Ovary (tissue), 7 donors: ENCODE measurements at regions not wholly inside any gene's neighbourhood (a gene's known extent, or its start where the extent isn't known, plus 50 kb on each side); places are given as distances from the start of the nearest gene placed in this dataset.

Source experiments
- DNase-seq, 5 donors: peaks; one replicate each; pipeline ENCODE4 v3.0.0-alpha.2; 2019 to 2020
- H3K27ac ChIP-seq, 2 donors: fragments of 200-600 bp; one replicate each; pipeline versions ENCODE4 v1.5.1 to v1.8.0; 2019 to 2022
- H3K27me3 ChIP-seq: fragments of 200-600 bp; one replicate; pipeline ENCODE4 v1.8.0; 2022
- H3K36me3 ChIP-seq: fragments of 200-600 bp; sonication (generic); one replicate; pipeline ENCODE4 v1.5.1; 2019
- H3K4me1 ChIP-seq: one replicate; pipeline ENCODE4 v1.8.1; 2013; ENCODE audit warnings: mild to moderate bottlenecking, moderate library complexity; ENCODE audit not compliant: insufficient read depth
- H3K4me3 ChIP-seq: fragments of 200-600 bp; sonication (generic); one replicate; pipeline ENCODE4 v1.5.1; 2017
- H3K9me3 ChIP-seq, 2 donors: fragments of 200-600 bp in 1 of 2; sonication (generic) in 1 of 2; one replicate each; pipeline versions ENCODE4 v1.5.1 to v1.8.1; 2013 to 2019; ENCODE audit warnings: mild to moderate bottlenecking in 1 of 2, moderate library complexity in 1 of 2
- EP300 ChIP-seq: sonication (generic); formaldehyde crosslinking; IDR thresholded peaks from one replicate; pipeline ENCODE4 v1.6.1; 2017; ENCODE audit warnings: antibody characterized with exemption
- POLR2A ChIP-seq: fragments of 450-650 bp; IDR thresholded peaks from one replicate; pipeline ENCODE4 v1.6.1; 2017; ENCODE audit warnings: antibody characterized with exemption, mild to moderate bottlenecking, moderate library complexity
- WGBS, 3 donors: extraction: QIAGEN DNeasy Blood & Tissue Kit in 1 of 3; methylation state at CpG; one replicate each; pipeline versions ENCODE4 v1.1.5 to v1.1.7; 2013 to 2017; 5-methylcytosine and 5-hydroxymethylcytosine counted together
- intact Hi-C, 4 donors: fragments of 100-400 bp; cut with DNase I; formaldehyde crosslinking; loops; one replicate each; pipeline versions ENCODE4 v1.11.0 to v1.15.1; 2022 to 2023
- TF ChIP-seq, protein P1 (sequence below), 3 donors: fragments of 450-650 bp in 2 of 3; fragments of 200-600 bp in 1 of 3; IDR thresholded peaks; one replicate each; pipeline versions ENCODE4 v1.5.1 to v1.8.0; 2016 to 2022; ENCODE audit warnings: antibody characterized with exemption in 3 of 3, mild to moderate bottlenecking in 1 of 3
- donor health status: DM: no; HTN: no; CAD: no; lungs with moderate emphysema.
- donor health status: DM: no; HTN: no; CAD: no.
- donor health status: Bipolar disorder and iron deficiency.
- donor health status: DM: no; HTN: no; CAD: no.
- donor health status: DM: yes; HTN: yes; CAD: no.

DNA sequence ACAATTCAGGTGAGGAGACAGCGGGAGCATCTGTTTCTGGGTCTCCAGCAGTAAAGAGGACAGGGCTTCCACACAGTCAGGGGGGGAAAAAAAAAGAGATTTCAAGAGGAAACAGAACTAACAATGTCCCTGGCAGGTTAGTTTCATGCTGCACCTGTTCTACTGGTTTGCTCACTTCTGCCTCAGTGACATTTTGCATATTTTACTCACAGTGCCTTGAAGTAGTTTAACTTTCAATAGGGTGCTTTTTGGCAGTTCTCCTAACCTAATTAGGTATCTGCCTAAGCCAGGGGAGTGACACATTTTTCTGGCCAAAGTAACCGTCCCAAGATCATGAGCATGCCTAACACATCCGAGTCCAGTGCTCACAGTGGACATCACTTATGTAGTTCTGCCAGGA, 109.0 kb upstream of the ALK start:
- Histone ChIP-seq H3K27ac (no peak overlapping the region), H3K4me1 (no peaks in the 10 kb centered on the region), H3K4me3 (no peak overlapping the region), H3K9me3 (no peaks in the 10 kb centered on the region), H3K36me3 (no peaks in the 10 kb centered on the region), H3K27me3 (no peaks in the 10 kb centered on the region)
- no peak for TF ChIP-seq POLR2A
- TF ChIP-seq, protein P1, sequence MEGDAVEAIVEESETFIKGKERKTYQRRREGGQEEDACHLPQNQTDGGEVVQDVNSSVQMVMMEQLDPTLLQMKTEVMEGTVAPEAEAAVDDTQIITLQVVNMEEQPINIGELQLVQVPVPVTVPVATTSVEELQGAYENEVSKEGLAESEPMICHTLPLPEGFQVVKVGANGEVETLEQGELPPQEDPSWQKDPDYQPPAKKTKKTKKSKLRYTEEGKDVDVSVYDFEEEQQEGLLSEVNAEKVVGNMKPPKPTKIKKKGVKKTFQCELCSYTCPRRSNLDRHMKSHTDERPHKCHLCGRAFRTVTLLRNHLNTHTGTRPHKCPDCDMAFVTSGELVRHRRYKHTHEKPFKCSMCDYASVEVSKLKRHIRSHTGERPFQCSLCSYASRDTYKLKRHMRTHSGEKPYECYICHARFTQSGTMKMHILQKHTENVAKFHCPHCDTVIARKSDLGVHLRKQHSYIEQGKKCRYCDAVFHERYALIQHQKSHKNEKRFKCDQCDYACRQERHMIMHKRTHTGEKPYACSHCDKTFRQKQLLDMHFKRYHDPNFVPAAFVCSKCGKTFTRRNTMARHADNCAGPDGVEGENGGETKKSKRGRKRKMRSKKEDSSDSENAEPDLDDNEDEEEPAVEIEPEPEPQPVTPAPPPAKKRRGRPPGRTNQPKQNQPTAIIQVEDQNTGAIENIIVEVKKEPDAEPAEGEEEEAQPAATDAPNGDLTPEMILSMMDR (IDR thresholded peaks at IDR 0.05), result no peak
- TF ChIP-seq EP300, result no peak
- intact Hi-C loops, result no loop called here
- WGBS, 3 donors, result 61 to 66% (median 62%) methylated on average over 3 of the region's 3 CpGs
- no peak for DNase-seq

DNA sequence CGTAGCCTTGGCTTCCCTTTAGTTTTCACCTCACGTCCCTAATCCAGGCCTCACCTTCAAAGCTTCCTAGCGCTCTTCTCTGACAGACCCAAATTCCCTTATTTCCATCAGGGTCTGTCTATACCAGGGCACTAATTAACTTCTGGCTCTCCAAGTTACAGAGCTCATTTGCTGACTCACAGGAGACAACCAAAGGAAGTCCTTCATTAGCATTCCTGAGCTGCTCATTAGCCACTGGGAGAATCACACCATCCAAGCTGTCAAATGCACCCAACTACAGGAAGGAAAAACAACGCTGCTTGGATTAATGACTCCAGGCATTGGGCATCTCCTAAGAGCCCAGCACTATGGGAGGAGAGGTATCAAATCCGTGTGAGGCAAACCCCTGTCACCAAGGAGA, 109.8 kb upstream of the ALK start:
- H3K4me3 ChIP-seq, result no peak overlapping the region
- intact Hi-C loops, result no loop called here
- H3K27me3 ChIP-seq, result no peaks in the 10 kb centered on the region
- no peak for DNase-seq
- no peaks in the 10 kb centered on the region for H3K36me3 ChIP-seq
- TF ChIP-seq POLR2A, result no peak
- no peak for TF ChIP-seq EP300
- TF ChIP-seq, protein P1 (IDR thresholded peaks at IDR 0.05), result no peak
- H3K4me1 ChIP-seq, result no peaks in the 10 kb centered on the region
- H3K9me3 ChIP-seq, result no peaks in the 10 kb centered on the region
- 23 to 36% (median 31%) methylated on average over 5 of the region's 5 CpGs for WGBS, 3 donors
- no peak overlapping the region for H3K27ac ChIP-seq

DNA sequence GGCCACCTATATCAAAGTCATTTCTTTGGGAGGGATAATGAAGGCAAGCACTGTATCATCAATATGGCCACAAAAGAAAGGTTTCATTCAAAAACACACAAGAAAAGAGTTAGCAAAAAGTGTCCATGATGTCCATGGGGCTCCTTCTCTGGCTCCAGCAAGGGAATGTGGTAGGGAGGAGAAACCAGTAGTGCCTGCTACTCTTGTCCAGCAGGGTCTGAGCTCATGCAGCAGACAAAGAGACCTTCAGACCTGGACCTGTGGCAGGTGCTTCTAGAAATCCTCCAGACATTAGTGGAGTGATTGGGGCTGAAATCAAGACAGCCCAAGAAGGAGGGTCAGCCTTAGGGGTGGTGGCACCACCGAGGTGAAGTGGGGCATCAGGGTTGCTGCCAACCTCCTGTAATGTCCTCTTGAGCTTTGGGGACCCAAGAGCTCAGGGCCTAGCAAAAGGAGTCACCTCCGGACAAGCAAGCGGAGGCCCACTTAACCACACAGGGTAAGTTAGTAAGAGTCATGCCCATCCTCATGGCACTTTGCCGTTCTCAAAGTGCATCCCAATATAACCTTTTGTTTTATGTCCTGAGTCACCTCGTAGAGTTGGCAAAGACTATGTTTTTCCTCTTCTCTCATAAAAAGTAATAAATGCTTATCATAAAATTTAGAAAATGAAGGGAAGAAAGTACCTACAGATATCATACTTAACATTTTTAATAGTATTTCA, 112.6 kb upstream of the YPEL5 start:
- Histone ChIP-seq H3K36me3 (no peaks in the 10 kb centered on the region), H3K4me3 (no peak overlapping the region), H3K27me3 (no peaks in the 10 kb centered on the region), H3K9me3 (no peaks in the 10 kb centered on the region), H3K27ac (no peak overlapping the region), H3K4me1 (no peaks in the 10 kb centered on the region)
- TF ChIP-seq, protein P1 (IDR thresholded peaks at IDR 0.05), result no peak
- TF ChIP-seq POLR2A, result no peak
- TF ChIP-seq EP300, result no peak
- 86 to 91% (median 86%) methylated on average over 5 of the region's 5 CpGs for WGBS, 3 donors
- intact Hi-C loops, result no loop called here
- no peak for DNase-seq

DNA sequence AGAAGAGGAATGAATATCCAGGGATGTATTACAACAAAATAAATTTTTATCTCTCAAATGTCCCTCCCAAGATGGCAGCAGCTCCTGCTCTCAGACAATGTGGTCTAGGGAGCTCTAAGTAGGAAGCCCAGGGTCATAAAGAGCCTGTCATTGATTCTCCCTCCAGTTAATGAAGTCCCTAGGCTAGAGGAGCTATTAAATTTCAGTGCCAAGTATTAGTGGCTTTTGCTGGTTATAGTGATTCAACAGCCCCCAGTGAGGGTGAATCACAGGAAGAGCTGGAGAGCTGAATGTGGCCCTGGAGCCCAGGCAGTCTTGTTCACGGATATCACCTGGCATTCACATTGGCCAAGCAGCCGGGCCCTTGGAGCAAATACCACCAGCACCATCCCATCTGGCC, 109.8 kb upstream of the YPEL5 start:
- intact Hi-C loops, result no loop called here
- no peak for TF ChIP-seq EP300
- TF ChIP-seq, protein P1 (IDR thresholded peaks at IDR 0.05), result no peak
- TF ChIP-seq POLR2A, result no peak
- H3K27me3 ChIP-seq, result no peaks in the 10 kb centered on the region
- no peak overlapping the region for H3K27ac ChIP-seq
- DNase-seq, result no peak
- no peak overlapping the region for H3K4me3 ChIP-seq
- 86 to 88% (median 88%) methylated on average over 2 of the region's 2 CpGs for WGBS, 3 donors
- H3K9me3 ChIP-seq, result no peaks in the 10 kb centered on the region
- no peaks in the 10 kb centered on the region for H3K36me3 ChIP-seq
- no peaks in the 10 kb centered on the region for H3K4me1 ChIP-seq
